Astrocyte (in vitro differentiated cells and primary cell): ENCODE measurements at regions not wholly inside any gene's neighbourhood (a gene's known extent, or its start where the extent isn't known, plus 50 kb on each side); places are given as distances from the start of the nearest gene placed in this dataset.
"Not testable (repeated sequence)": the region's sequence is repeated elsewhere in the genome, so short reads cannot be mapped to it uniquely, and the experiment has no call there.

Experiments used
- DNase-seq: peaks from one replicate; pipeline ENCODE4 v3.0.0-alpha.2; 2010; ENCODE audit warnings: low read depth
- FAIRE-seq: peaks from 2 replicates; lab custom pipeline; 2011; peaks lifted over from hg19 to GRCh38; lab: Jason Lieb, UNC
- H2AFZ ChIP-seq: 2 replicates; pipeline ENCODE4 v1.6.0; 2012; ENCODE audit warnings: low read depth, low read length, inconsistent platforms
- H3K27ac ChIP-seq: 2 replicates; pipeline ENCODE4 v1.5.1; 2011; ENCODE audit warnings: low read depth, low read length, inconsistent platforms
- H3K27me3 ChIP-seq: 2 replicates; pipeline ENCODE4 v1.6.0; 2011; ENCODE audit warnings: low read length, inconsistent platforms; ENCODE audit not compliant: insufficient read depth
- H3K36me3 ChIP-seq: 2 replicates; pipeline ENCODE4 v1.5.1; 2011; ENCODE audit warnings: low read length, inconsistent platforms; ENCODE audit not compliant: insufficient read depth
- H3K4me1 ChIP-seq: 2 replicates; pipeline ENCODE4 v1.5.1; 2011; ENCODE audit warnings: low read length, inconsistent platforms; ENCODE audit not compliant: insufficient read depth
- H3K4me2 ChIP-seq: 2 replicates; pipeline ENCODE4 v1.6.0; 2012; ENCODE audit warnings: low read length, inconsistent platforms
- H3K4me3 ChIP-seq: 2 replicates; pipeline ENCODE4 v1.5.1; 2011; ENCODE audit warnings: low read depth, mild to moderate bottlenecking, low read length, inconsistent platforms; ENCODE audit not compliant: insufficient read depth
- H3K79me2 ChIP-seq: 2 replicates; pipeline ENCODE4 v1.6.0; 2012; ENCODE audit warnings: mild to moderate bottlenecking, low read length, inconsistent platforms; ENCODE audit not compliant: insufficient read depth
- H3K9ac ChIP-seq: 2 replicates; pipeline ENCODE4 v1.6.0; 2012; ENCODE audit warnings: mild to moderate bottlenecking, low read length, inconsistent platforms
- H3K9me3 ChIP-seq: 2 replicates; pipeline ENCODE4 v1.5.1; 2012; ENCODE audit warnings: low read depth, mild to moderate bottlenecking, low read length, inconsistent platforms; ENCODE audit not compliant: insufficient read depth
- H4K20me1 ChIP-seq: 2 replicates; pipeline ENCODE4 v1.6.0; 2012; ENCODE audit warnings: low read length, inconsistent platforms; ENCODE audit not compliant: insufficient read depth
- H3K27ac Mint-ChIP-seq: one replicate; pipeline ENCODE4 v1.8.0; 2021; ENCODE audit warnings: mild to moderate bottlenecking, mixed read lengths; ENCODE audit not compliant: unreplicated experiment
- H3K27me3 Mint-ChIP-seq: one replicate; pipeline ENCODE4 v1.8.0; 2021; ENCODE audit warnings: low read depth, mixed read lengths; ENCODE audit not compliant: unreplicated experiment
- H3K36me3 Mint-ChIP-seq: one replicate; pipeline ENCODE4 v1.8.0; 2021; ENCODE audit warnings: low read depth, mixed read lengths; ENCODE audit not compliant: unreplicated experiment
- H3K4me1 Mint-ChIP-seq: one replicate; pipeline ENCODE4 v1.8.0; 2021; ENCODE audit warnings: low read depth, mixed read lengths; ENCODE audit not compliant: unreplicated experiment
- H3K4me3 Mint-ChIP-seq: one replicate; pipeline ENCODE4 v1.8.0; 2021; ENCODE audit warnings: mild to moderate bottlenecking, moderate library complexity, mixed read lengths; ENCODE audit not compliant: unreplicated experiment
- H3K9me3 Mint-ChIP-seq: one replicate; pipeline ENCODE4 v1.8.0; 2021; ENCODE audit warnings: mild to moderate bottlenecking, mixed read lengths; ENCODE audit not compliant: unreplicated experiment
- EZH2 ChIP-seq: IDR thresholded peaks from 2 replicates; pipeline ENCODE4 v1.6.1; 2012; ENCODE audit warnings: mild to moderate bottlenecking, low read length, inconsistent platforms; ENCODE audit not compliant: insufficient read depth
- TF ChIP-seq, protein P1 (sequence below): IDR thresholded peaks from 2 replicates; pipeline ENCODE4 v1.5.1; 2011; ENCODE audit warnings: low read depth, mild to moderate bottlenecking, inconsistent platforms, low read length, moderate library complexity; ENCODE audit not compliant: insufficient read depth

DNA sequence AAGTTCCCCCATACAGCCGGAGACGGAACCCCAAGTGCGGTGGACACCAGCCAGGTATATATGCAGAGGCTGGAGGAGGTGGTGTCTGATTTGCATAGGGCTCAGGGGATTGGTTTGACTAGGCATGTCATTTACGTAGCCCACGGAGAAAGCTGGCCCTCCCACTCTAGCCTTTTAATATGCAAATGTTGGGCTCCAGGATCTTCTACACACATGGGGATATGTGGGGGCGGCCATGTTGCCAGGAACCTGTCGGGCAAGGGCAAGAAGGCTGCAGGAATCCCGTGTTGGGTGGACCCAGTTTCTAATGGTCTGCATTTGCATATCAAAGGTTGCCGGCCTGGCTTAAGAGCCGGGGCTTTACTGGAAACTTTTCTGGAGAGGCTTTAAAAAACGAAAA, 57.4 kb downstream of the FTHL17 start:
- H3K9ac ChIP-seq, H3K27ac ChIP-seq, H3K4me1 ChIP-seq, H3K36me3 ChIP-seq, H4K20me1 ChIP-seq, FAIRE-seq, H3K4me2 ChIP-seq, H3K4me3 ChIP-seq, H3K27me3 ChIP-seq, H3K27me3 Mint-ChIP-seq, H3K79me2 ChIP-seq, H3K4me1 Mint-ChIP-seq, H3K27ac Mint-ChIP-seq, H3K4me3 Mint-ChIP-seq, H3K9me3 Mint-ChIP-seq, DNase-seq, H2AFZ ChIP-seq, H3K9me3 ChIP-seq, H3K36me3 Mint-ChIP-seq: not testable (repeated sequence)

DNA sequence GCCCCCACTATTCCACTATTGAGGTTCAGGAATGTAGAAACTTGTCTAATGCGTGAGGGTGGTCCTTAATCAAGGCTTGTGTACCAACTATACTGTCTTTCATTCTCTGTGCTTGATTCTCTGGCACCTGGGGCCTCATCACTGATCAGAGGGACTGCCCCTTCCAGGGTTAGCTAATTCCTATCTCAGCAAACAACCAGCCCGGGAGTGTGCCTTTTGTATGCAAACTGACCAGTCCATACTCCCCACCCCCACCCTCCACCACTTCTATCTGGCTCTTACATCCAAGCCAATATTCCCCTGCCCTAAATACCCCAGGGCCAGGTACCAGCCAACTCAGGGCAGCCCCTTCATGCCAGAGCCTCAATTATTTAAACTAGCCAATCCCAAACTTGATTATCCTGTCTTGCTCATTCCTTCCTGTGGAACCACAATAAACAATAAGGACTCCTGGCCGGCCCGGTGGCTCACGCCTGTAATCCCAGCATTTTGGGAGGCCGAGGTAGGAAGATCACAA, 59.3 kb downstream of the FTHL17 start:
- no peaks in the 10 kb centered on the region for H3K79me2 ChIP-seq
- H3K4me1 ChIP-seq = no peaks in the 10 kb centered on the region
- Mint-ChIP-seq H3K4me1 (no peaks in the 10 kb centered on the region), H3K27ac (no peak overlapping the region), H3K36me3 (no peaks in the 10 kb centered on the region), H3K27me3 (no peaks in the 10 kb centered on the region), H3K4me3 (no peak overlapping the region), H3K9me3 (no peaks in the 10 kb centered on the region)
- FAIRE-seq (no peak), DNase-seq (no peak)
- no peak overlapping the region for H3K9ac ChIP-seq
- TF ChIP-seq, protein P1, sequence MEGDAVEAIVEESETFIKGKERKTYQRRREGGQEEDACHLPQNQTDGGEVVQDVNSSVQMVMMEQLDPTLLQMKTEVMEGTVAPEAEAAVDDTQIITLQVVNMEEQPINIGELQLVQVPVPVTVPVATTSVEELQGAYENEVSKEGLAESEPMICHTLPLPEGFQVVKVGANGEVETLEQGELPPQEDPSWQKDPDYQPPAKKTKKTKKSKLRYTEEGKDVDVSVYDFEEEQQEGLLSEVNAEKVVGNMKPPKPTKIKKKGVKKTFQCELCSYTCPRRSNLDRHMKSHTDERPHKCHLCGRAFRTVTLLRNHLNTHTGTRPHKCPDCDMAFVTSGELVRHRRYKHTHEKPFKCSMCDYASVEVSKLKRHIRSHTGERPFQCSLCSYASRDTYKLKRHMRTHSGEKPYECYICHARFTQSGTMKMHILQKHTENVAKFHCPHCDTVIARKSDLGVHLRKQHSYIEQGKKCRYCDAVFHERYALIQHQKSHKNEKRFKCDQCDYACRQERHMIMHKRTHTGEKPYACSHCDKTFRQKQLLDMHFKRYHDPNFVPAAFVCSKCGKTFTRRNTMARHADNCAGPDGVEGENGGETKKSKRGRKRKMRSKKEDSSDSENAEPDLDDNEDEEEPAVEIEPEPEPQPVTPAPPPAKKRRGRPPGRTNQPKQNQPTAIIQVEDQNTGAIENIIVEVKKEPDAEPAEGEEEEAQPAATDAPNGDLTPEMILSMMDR = no peak
- no peak for TF ChIP-seq EZH2
- H3K27me3 ChIP-seq = no peaks in the 10 kb centered on the region
- H4K20me1 ChIP-seq = no peaks in the 10 kb centered on the region
- H3K4me3 ChIP-seq = no peak overlapping the region
- no peaks in the 10 kb centered on the region for H3K36me3 ChIP-seq
- H3K27ac ChIP-seq = no peak overlapping the region
- no peak overlapping the region for H3K4me2 ChIP-seq
- no peaks in the 10 kb centered on the region for H3K9me3 ChIP-seq
- no peak overlapping the region for H2AFZ ChIP-seq

DNA sequence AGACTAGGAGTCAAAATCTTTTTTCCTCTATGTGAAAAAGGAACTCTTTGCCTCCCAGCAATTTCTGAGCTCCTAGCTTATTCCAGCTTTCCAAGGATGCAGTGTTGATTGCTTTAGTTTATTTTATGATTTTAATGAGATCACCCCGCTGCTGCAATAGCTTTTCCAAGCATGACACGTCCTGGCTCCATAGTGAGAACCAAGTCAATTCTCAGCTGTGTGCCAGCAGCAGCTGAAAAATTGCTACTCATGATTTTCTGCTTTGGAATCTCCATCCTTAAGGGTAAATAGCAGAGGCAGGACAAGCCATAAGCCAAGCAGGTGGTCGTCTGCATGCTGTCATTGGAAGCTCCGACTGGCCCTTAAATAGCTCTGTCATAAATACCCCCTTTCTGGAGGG, 64.5 kb downstream of the FTHL17 start:
- Histone ChIP-seq H3K4me3 (no peak overlapping the region), H2AFZ (no peak overlapping the region), H3K27me3 (no peaks in the 10 kb centered on the region), H3K4me2 (no peak overlapping the region), H3K9me3 (no peaks in the 10 kb centered on the region), H4K20me1 (no peaks in the 10 kb centered on the region), H3K4me1 (no peaks in the 10 kb centered on the region), H3K9ac (no peak overlapping the region), H3K27ac (no peak overlapping the region), H3K79me2 (no peaks in the 10 kb centered on the region), H3K36me3 (no peaks in the 10 kb centered on the region)
- no peak overlapping the region for H3K27ac Mint-ChIP-seq
- no peaks in the 10 kb centered on the region for H3K4me1 Mint-ChIP-seq
- DNase-seq = no peak
- no peaks in the 10 kb centered on the region for H3K27me3 Mint-ChIP-seq
- peak; percentile 59 for FAIRE-seq
- no peaks in the 10 kb centered on the region for H3K36me3 Mint-ChIP-seq
- H3K9me3 Mint-ChIP-seq = no peaks in the 10 kb centered on the region
- H3K4me3 Mint-ChIP-seq = no peak overlapping the region
- TF ChIP-seq EZH2 = no peak
- TF ChIP-seq, protein P1 = no peak
